ENCODE measurements at regions not wholly inside any gene's neighbourhood (a gene's known extent, or its start where the extent isn't known, plus 50 kb on each side); places are given as distances from the start of the nearest gene placed in this dataset. TPM values are rescaled to one million over a fixed set of nuclear protein-coding genes. Genes with fewer than 3 reads are reported as not detected.

Small RNAs in the stretch of these regions (microRNA-seq; reads per million reads assigned to microRNA genes)
- not detected for gene RPL38P3 (ENCODE audit: insufficient read depth, insufficient read length)

Small RNAs in the stretch of these regions (small RNA-seq; reads per million reads assigned to genes)
- gene RPL38P3, result 0 reads per million in 5 experiments

All from IMR-90 (cell line).